WERI-Rb-1 (cell line): ENCODE measurements at regions not wholly inside any gene's neighbourhood (a gene's known extent, or its start where the extent isn't known, plus 50 kb on each side); places are given as distances from the start of the nearest gene placed in this dataset.

ENCODE experiments used
- DNase-seq: peaks from one replicate; pipeline ENCODE4 v3.0.0-alpha.2; 2020
- H3K27ac ChIP-seq: fragments of 250-450 bp; sonication (Bioruptor Pico); 2 replicates; pipeline ENCODE4 v1.5.1; 2020; ENCODE audit warnings: mild to moderate bottlenecking, moderate library complexity
- H3K27me3 ChIP-seq: fragments of 250-450 bp; sonication (Bioruptor Pico); 2 replicates; pipeline ENCODE4 v1.5.1; 2021; ENCODE audit warnings: mild to moderate bottlenecking, low read depth, moderate library complexity; ENCODE audit not compliant: insufficient read depth, severe bottlenecking
- H3K36me3 ChIP-seq: fragments of 250-450 bp; sonication (Bioruptor Pico); 2 replicates; pipeline ENCODE4 v1.5.1; 2020; ENCODE audit warnings: mild to moderate bottlenecking, moderate library complexity
- H3K4me3 ChIP-seq: 2 replicates; pipeline ENCODE4 v1.5.1; 2011; ENCODE audit warnings: low read depth, mild to moderate bottlenecking, control low read depth, low read length
- H3K9me3 ChIP-seq: fragments of 250-450 bp; sonication (Bioruptor Pico); 2 replicates; pipeline ENCODE4 v1.5.1; 2021; ENCODE audit warnings: mild to moderate bottlenecking, moderate library complexity; ENCODE audit not compliant: severe bottlenecking
- TF ChIP-seq, protein P1 (sequence below): IDR thresholded peaks from 2 replicates; pipeline ENCODE4 v1.5.1; 2011; ENCODE audit warnings: low read depth, mild to moderate bottlenecking, control low read depth, inconsistent platforms, low read length

DNA sequence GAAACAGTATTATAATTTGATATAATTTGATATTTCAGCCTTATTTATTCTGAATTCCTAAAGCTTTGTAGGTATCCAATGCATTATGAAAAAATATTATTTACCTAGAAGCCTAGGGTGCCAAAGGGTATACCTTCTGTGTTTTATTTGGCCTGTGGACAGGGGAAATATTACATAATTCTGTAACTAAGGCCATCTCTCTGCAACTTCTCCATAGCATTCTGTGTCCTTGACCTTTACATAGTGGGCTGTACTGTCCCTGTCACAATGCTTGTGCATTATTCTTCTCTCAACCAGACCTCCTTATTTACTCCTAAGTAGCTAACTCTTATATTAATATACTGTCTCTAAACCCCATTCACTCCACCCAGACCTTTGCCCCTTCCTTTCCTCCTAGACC, 57.0 kb upstream of the RANBP6 start:
- no peaks in the 10 kb centered on the region for H3K36me3 ChIP-seq
- no peaks in the 10 kb centered on the region for H3K27me3 ChIP-seq
- no peak for DNase-seq
- H3K4me3 ChIP-seq: no peak overlapping the region
- TF ChIP-seq, protein P1, sequence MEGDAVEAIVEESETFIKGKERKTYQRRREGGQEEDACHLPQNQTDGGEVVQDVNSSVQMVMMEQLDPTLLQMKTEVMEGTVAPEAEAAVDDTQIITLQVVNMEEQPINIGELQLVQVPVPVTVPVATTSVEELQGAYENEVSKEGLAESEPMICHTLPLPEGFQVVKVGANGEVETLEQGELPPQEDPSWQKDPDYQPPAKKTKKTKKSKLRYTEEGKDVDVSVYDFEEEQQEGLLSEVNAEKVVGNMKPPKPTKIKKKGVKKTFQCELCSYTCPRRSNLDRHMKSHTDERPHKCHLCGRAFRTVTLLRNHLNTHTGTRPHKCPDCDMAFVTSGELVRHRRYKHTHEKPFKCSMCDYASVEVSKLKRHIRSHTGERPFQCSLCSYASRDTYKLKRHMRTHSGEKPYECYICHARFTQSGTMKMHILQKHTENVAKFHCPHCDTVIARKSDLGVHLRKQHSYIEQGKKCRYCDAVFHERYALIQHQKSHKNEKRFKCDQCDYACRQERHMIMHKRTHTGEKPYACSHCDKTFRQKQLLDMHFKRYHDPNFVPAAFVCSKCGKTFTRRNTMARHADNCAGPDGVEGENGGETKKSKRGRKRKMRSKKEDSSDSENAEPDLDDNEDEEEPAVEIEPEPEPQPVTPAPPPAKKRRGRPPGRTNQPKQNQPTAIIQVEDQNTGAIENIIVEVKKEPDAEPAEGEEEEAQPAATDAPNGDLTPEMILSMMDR: no peak
- no peak overlapping the region for H3K27ac ChIP-seq
- H3K9me3 ChIP-seq: no peaks in the 10 kb centered on the region

DNA sequence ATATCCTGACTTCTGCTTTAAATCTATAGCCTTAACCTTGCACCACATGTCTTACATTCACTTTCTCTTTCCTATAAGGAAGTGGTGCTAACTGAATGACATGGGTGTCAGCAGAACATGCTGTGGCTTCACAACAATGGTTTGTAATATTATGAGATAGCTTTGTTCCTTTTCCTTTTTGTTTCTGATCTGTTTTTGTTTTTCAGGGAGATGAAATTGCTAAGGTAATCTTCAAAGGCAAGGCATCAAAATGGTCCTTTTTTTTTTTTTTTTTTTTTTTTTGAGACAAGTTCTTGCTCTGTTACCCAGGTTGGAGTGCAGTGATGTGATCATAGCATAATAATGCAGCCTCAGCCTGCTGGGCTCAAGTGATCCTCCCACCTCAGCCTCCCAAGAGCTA, 53.6 kb upstream of the RANBP6 start:
- TF ChIP-seq, protein P1: no peak
- no peak for DNase-seq
- H3K4me3 ChIP-seq: no peak overlapping the region
- no peak overlapping the region for H3K27ac ChIP-seq
- H3K27me3 ChIP-seq: no peaks in the 10 kb centered on the region
- no peaks in the 10 kb centered on the region for H3K36me3 ChIP-seq
- H3K9me3 ChIP-seq: no peaks in the 10 kb centered on the region

DNA sequence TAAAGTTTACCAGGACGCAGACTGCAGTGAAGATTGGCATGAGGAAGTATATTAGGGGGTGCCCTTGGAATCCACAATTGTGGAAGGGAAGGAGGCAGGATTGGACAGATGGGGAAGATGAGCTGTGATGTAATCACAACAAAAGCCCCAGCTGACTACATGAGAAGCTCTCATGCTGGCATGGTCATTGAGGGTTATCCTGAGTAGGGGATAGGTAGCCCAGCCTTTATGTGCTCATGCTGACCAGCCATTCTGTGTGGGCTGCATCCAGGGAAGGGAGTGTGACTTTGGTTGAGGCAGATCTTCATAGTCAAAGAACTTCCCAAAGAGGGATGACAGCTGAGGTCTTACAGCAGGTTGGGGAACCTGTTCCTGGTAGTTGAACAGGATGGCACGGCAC, 52.0 kb upstream of the RANBP6 start:
- TF ChIP-seq, protein P1: no peak
- H3K27me3 ChIP-seq: no peaks in the 10 kb centered on the region
- peaks cover 7% of the 10 kb centered on the region for H3K9me3 ChIP-seq
- H3K4me3 ChIP-seq: no peak overlapping the region
- H3K27ac ChIP-seq: no peak overlapping the region
- H3K36me3 ChIP-seq: no peaks in the 10 kb centered on the region
- no peak for DNase-seq
